Memory B cell (primary cell): ENCODE measurements at regions not wholly inside any gene's neighbourhood (a gene's known extent, or its start where the extent isn't known, plus 50 kb on each side); places are given as distances from the start of the nearest gene placed in this dataset.

ENCODE experiments used
- ATAC-seq: fragments of 150-1000 bp; cut with Tn5 transposase; 2 replicates; pipeline ENCODE4 v1.10.0; 2021; ENCODE audit warnings: low read depth, mild to moderate bottlenecking, moderate library complexity
- DNase-seq, 2 donors: peaks; one replicate each; pipeline ENCODE4 v3.0.0; 2022; ENCODE audit warnings: low spot score in 2 of 2
- H3K27ac Mint-ChIP-seq: one replicate; pipeline ENCODE4 v1.8.0; 2022; ENCODE audit warnings: mild to moderate bottlenecking, moderate library complexity, mixed read lengths
- H3K27me3 Mint-ChIP-seq: one replicate; pipeline ENCODE4 v1.8.0; 2022; ENCODE audit warnings: mixed read lengths
- H3K36me3 Mint-ChIP-seq: one replicate; pipeline ENCODE4 v1.8.0; 2022; ENCODE audit warnings: mild to moderate bottlenecking, mixed read lengths
- H3K4me1 Mint-ChIP-seq: one replicate; pipeline ENCODE4 v1.8.0; 2022; ENCODE audit warnings: mixed read lengths
- H3K4me3 Mint-ChIP-seq: one replicate; pipeline ENCODE4 v1.8.0; 2022; ENCODE audit warnings: mild to moderate bottlenecking, moderate library complexity, mixed read lengths
- H3K9me3 Mint-ChIP-seq: one replicate; pipeline ENCODE4 v1.8.0; 2022; ENCODE audit warnings: mixed read lengths

GRCh38 chr2:238571661-238572372 lies 145.1 kb downstream of the ASB1 start:
- no peak for DNase-seq
- H3K9me3 Mint-ChIP-seq = peaks cover 2% of the 10 kb centered on the region
- no peak overlapping the region for H3K27ac Mint-ChIP-seq
- no peak for ATAC-seq
- H3K4me1 Mint-ChIP-seq = no peaks in the 10 kb centered on the region
- peaks cover 11% of the 10 kb centered on the region for H3K27me3 Mint-ChIP-seq
- no peak overlapping the region for H3K4me3 Mint-ChIP-seq
- H3K36me3 Mint-ChIP-seq = no peaks in the 10 kb centered on the region

- H3K9me3 Mint-ChIP-seq = peaks cover 2% of the 10 kb centered on the region
- no peak for DNase-seq
- H3K27me3 Mint-ChIP-seq = peaks cover 12% of the 10 kb centered on the region
- H3K27ac Mint-ChIP-seq = no peak overlapping the region
- no peaks in the 10 kb centered on the region for H3K36me3 Mint-ChIP-seq
- no peak overlapping the region for H3K4me3 Mint-ChIP-seq
- ATAC-seq = no peak
- H3K4me1 Mint-ChIP-seq = no peaks in the 10 kb centered on the region
Observed at GRCh38 chr2:238573065-238573778, 146.5 kb downstream of the ASB1 start.

- ATAC-seq = no peak
- Mint-ChIP-seq H3K9me3 (peaks cover 2% of the 10 kb centered on the region), H3K27me3 (peaks cover 16% of the 10 kb centered on the region)
Observed at GRCh38 chr2:238573916-238574315, 147.2 kb downstream of the ASB1 start.

GRCh38 chr2:238574490-238575271 lies 148.0 kb downstream of the ASB1 start:
- DNase-seq = no peak
- no peaks in the 10 kb centered on the region for H3K4me1 Mint-ChIP-seq
- no peak overlapping the region for H3K4me3 Mint-ChIP-seq
- H3K9me3 Mint-ChIP-seq = peaks cover 2% of the 10 kb centered on the region
- no peak overlapping the region for H3K27ac Mint-ChIP-seq
- peaks cover 18% of the 10 kb centered on the region for H3K27me3 Mint-ChIP-seq
- H3K36me3 Mint-ChIP-seq = no peaks in the 10 kb centered on the region
- ATAC-seq = no peak

More at GRCh38 chr2:238573916-238574315, 147.2 kb downstream of the ASB1 start:
- Mint-ChIP-seq H3K4me3 (no peak overlapping the region), H3K4me1 (no peaks in the 10 kb centered on the region), H3K27ac (no peak overlapping the region), H3K36me3 (no peaks in the 10 kb centered on the region)
- DNase-seq = no peak

DNA sequence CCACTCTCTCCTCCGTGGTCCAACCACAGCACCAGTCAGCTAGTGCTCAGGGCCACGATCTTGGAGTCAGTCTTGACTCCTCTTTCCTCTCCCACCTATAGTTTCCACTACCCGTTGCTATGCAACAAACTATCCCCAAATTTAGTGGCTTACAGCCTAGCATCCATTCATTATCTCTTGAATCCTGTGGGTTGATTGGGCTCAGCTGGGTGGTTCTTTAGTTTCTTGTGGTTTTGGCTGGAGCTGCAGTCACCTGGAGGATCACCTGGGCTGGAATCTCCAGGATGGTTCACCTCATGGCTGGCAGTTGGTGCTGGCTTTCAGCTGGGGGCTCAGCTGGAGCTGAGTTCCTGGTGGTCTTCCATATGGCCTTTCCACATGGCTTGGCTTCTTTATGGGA lies 149.9 kb downstream of the ASB1 start:
- Mint-ChIP-seq H3K27ac (no peak overlapping the region), H3K4me3 (no peak overlapping the region), H3K9me3 (peaks cover 2% of the 10 kb centered on the region), H3K4me1 (no peaks in the 10 kb centered on the region), H3K36me3 (no peaks in the 10 kb centered on the region), H3K27me3 (peaks cover 20% of the 10 kb centered on the region)
- DNase-seq = no peak
- ATAC-seq = no peak

DNA sequence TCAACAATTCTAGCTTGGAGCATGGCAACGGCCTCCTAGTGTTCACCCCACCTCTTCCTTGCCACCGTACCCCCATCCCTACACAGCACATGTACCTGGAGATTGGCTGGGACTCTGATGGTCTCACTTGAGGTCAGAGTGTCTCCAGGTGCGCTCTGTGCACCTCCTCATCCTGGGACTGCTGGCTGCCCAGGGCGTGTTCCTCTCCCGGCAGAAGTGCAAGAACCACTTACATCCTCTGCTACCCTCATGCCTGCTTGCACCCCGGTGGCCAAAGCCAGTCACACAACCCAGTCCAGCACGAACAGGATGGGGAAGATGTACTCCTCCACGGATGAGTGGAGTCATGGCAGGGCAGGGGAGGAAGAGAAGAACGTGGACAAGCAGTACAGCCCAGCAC lies 151.5 kb downstream of the ASB1 start:
- ATAC-seq (no peak), DNase-seq (no peak)
- Mint-ChIP-seq H3K4me3 (no peak overlapping the region), H3K27ac (no peak overlapping the region), H3K36me3 (no peaks in the 10 kb centered on the region), H3K9me3 (peaks cover 2% of the 10 kb centered on the region), H3K4me1 (no peaks in the 10 kb centered on the region), H3K27me3 (peaks cover 20% of the 10 kb centered on the region)

DNA sequence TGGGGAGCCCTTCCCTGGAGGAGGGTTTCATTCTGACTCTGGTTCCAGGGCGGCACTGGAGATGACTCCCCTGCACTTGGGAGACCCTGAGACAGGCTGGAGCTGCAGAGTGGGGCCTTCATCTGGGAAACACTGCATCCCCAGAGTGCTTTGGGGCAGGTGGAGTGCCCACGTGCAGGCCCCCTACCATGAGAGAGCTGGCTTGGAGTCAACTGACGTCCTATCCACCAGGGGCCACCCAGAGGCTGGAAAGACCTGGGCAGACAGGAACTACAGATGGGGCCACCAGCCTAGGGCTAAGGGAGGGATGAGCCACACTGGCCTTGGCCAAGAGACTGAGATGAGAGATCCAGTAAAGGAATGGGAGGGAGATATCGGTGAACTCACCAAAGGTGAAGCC lies 153.8 kb downstream of the ASB1 start:
- ATAC-seq (no peak), DNase-seq (no peak)
- Mint-ChIP-seq H3K4me1 (no peaks in the 10 kb centered on the region), H3K27ac (no peak overlapping the region), H3K36me3 (no peaks in the 10 kb centered on the region), H3K4me3 (no peak overlapping the region), H3K9me3 (peaks cover 5% of the 10 kb centered on the region), H3K27me3 (peaks cover 18% of the 10 kb centered on the region)

DNA sequence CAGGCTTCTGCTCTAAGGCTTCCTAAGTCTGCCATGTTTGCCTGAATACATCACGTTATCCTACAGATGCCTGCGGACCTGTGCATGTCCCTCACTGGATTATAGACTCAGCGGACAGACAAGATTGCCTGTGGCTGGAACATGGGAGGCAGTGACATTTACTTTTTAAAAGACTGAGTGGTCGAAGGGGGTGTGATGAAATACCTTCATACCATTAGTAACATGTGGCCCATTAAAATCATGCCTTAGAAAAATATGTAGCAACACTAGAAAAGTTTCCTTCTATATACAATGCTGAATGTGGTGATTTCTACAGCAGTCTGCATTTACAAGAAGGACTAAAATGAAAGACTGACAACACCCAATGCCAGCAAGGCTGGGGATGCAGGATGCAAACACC lies 154.4 kb downstream of the ASB1 start:
- H3K36me3 Mint-ChIP-seq = no peaks in the 10 kb centered on the region
- no peaks in the 10 kb centered on the region for H3K4me1 Mint-ChIP-seq

GRCh38 chr2:238582159-238582558 lies 155.4 kb downstream of the ASB1 start:
- DNase-seq = no peak
- peaks cover 3% of the 10 kb centered on the region for H3K9me3 Mint-ChIP-seq
- H3K27me3 Mint-ChIP-seq = peaks cover 12% of the 10 kb centered on the region
- H3K4me3 Mint-ChIP-seq = no peak overlapping the region
- H3K27ac Mint-ChIP-seq = no peak overlapping the region
- no peak for ATAC-seq
- H3K4me1 Mint-ChIP-seq = no peaks in the 10 kb centered on the region
- H3K36me3 Mint-ChIP-seq = no peaks in the 10 kb centered on the region

More for the DNA sequence above, 154.4 kb downstream of the ASB1 start:
- Mint-ChIP-seq H3K27me3 (peaks cover 12% of the 10 kb centered on the region), H3K9me3 (peaks cover 3% of the 10 kb centered on the region), H3K4me3 (no peak overlapping the region), H3K27ac (no peak overlapping the region)
- no peak for ATAC-seq
- DNase-seq = no peak

DNA sequence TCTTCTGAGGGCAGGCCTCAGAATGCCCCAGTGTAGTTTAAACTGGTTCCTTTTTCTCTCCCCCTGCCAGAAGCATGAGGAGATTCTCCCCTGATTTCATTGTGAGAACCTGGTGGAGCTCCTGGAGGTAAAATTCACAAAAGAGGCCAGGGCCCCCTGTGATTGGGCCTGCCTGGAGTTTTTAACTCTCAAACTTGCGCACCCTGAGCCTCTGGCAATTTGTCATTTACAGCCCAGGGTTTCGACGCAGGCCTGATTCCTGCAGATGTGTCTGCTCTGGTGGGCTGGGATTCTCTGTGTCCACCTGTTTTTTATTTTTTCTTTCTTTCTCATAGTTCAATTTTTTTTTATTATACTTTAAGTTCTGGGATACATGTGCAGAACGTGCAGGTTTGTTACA lies 157.9 kb downstream of the ASB1 start:
- Mint-ChIP-seq H3K4me3 (no peak overlapping the region), H3K27ac (no peak overlapping the region), H3K9me3 (peaks cover 3% of the 10 kb centered on the region), H3K36me3 (no peaks in the 10 kb centered on the region), H3K27me3 (peaks cover 5% of the 10 kb centered on the region), H3K4me1 (no peaks in the 10 kb centered on the region)
- no peak for ATAC-seq
- no peak for DNase-seq

DNA sequence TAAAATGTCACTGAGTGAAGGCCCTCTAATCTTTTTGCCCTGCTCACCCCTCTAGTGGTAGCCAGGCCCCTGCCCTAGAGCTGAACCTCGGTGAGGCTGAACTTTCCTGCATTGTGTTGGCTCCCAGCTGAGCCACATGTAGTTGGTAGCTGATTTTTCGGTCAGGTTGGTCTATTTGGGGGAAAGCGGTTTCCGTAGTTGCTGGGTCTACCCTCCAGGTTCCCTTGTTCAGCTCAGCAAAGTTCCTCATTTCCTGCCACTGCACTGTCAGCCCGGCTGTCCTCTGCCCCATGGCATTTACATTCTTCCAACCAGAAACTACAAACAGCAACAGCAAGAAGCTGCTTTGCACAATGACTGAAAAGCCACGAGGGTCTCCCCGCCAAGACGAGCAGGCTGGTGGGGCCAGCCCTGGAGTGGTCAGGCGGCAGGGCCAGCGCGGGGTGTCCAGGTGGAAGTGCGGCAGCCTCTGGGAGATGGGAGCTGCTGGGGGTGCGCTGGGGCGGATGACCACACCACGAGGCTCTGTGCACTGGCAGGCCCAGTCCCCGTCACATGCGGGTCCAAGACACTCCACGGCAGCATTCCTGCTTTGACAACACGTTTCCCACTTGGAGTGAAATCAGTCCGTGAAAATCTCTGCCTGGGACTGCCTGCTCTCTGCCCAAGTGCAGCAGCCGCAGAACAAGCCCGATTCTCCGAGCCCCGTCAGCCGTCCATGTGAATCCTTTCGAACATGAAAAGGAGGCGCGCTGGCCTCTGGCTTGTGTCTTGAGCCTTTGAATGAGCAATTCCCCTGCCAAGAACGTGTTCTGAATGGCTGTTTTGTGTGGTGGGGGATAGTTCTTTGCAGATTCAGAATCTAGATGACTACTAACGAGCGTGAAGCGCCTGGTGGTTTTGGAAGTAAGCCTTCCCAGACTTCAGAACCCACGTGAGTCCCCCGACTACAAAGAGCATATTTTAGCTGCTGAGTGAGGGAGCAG lies 159.4 kb downstream of the ASB1 start:
- Mint-ChIP-seq H3K27ac (no peak overlapping the region), H3K4me1 (no peaks in the 10 kb centered on the region), H3K27me3 (no peaks in the 10 kb centered on the region), H3K9me3 (peaks cover 3% of the 10 kb centered on the region), H3K36me3 (no peaks in the 10 kb centered on the region), H3K4me3 (no peak overlapping the region)
- DNase-seq (no peak), ATAC-seq (no peak)

- no peak overlapping the region for H3K4me3 Mint-ChIP-seq
- peaks cover 3% of the 10 kb centered on the region for H3K9me3 Mint-ChIP-seq
- no peaks in the 10 kb centered on the region for H3K4me1 Mint-ChIP-seq
- H3K27ac Mint-ChIP-seq = no peak overlapping the region
- no peaks in the 10 kb centered on the region for H3K36me3 Mint-ChIP-seq
- ATAC-seq (no peak), DNase-seq (no peak)
- no peaks in the 10 kb centered on the region for H3K27me3 Mint-ChIP-seq
Observed at GRCh38 chr2:238586931-238587775, 160.4 kb downstream of the ASB1 start.
